ENCODE measurements at regions not wholly inside any gene's neighbourhood (a gene's known extent, or its start where the extent isn't known, plus 50 kb on each side); places are given as distances from the start of the nearest gene placed in this dataset.

- Mint-ChIP-seq H3K9me3 (no peaks in the 10 kb centered on the region), H3K36me3 (ENCODE audit: low read depth) (no peaks in the 10 kb centered on the region), H3K4me1 (peaks cover 5% of the 10 kb centered on the region), H3K27ac (no peak overlapping the region), H3K4me3 (no peak overlapping the region), H3K27me3 (ENCODE audit: insufficient read depth, low read depth, poor library complexity) (peaks cover 7% of the 10 kb centered on the region)
- Histone ChIP-seq H3K36me3 (ENCODE audit: insufficient read depth) (no peaks in the 10 kb centered on the region), H3K27me3 (ENCODE audit: insufficient read depth) (no peaks in the 10 kb centered on the region), H3K79me2 (replicated peaks; ENCODE audit: insufficient read depth) (no peaks in the 10 kb centered on the region), H3K4me2 (no peak overlapping the region), H3K27ac (ENCODE audit: low read depth) (no peak overlapping the region), H4K20me1 (replicated peaks; ENCODE audit: insufficient read depth) (no peaks in the 10 kb centered on the region), H3K9me2 (ENCODE audit: insufficient read depth) (no peaks in the 10 kb centered on the region), H3F3A (replicated peaks; ENCODE audit: low read depth) (no peaks in the 10 kb centered on the region), H3K4me3 (no peak overlapping the region), H2AFZ (no peak overlapping the region), H3K4me1 (ENCODE audit: insufficient read depth) (no peaks in the 10 kb centered on the region)
- ATAC-seq (no peak), DNase-seq (ENCODE audit: low spot score) (no peak)
- TF ChIP-seq STAT1 (IDR thresholded peaks at IDR 0.05; ENCODE audit: unreplicated experiment), result no peak
- TF ChIP-seq, protein P1, sequence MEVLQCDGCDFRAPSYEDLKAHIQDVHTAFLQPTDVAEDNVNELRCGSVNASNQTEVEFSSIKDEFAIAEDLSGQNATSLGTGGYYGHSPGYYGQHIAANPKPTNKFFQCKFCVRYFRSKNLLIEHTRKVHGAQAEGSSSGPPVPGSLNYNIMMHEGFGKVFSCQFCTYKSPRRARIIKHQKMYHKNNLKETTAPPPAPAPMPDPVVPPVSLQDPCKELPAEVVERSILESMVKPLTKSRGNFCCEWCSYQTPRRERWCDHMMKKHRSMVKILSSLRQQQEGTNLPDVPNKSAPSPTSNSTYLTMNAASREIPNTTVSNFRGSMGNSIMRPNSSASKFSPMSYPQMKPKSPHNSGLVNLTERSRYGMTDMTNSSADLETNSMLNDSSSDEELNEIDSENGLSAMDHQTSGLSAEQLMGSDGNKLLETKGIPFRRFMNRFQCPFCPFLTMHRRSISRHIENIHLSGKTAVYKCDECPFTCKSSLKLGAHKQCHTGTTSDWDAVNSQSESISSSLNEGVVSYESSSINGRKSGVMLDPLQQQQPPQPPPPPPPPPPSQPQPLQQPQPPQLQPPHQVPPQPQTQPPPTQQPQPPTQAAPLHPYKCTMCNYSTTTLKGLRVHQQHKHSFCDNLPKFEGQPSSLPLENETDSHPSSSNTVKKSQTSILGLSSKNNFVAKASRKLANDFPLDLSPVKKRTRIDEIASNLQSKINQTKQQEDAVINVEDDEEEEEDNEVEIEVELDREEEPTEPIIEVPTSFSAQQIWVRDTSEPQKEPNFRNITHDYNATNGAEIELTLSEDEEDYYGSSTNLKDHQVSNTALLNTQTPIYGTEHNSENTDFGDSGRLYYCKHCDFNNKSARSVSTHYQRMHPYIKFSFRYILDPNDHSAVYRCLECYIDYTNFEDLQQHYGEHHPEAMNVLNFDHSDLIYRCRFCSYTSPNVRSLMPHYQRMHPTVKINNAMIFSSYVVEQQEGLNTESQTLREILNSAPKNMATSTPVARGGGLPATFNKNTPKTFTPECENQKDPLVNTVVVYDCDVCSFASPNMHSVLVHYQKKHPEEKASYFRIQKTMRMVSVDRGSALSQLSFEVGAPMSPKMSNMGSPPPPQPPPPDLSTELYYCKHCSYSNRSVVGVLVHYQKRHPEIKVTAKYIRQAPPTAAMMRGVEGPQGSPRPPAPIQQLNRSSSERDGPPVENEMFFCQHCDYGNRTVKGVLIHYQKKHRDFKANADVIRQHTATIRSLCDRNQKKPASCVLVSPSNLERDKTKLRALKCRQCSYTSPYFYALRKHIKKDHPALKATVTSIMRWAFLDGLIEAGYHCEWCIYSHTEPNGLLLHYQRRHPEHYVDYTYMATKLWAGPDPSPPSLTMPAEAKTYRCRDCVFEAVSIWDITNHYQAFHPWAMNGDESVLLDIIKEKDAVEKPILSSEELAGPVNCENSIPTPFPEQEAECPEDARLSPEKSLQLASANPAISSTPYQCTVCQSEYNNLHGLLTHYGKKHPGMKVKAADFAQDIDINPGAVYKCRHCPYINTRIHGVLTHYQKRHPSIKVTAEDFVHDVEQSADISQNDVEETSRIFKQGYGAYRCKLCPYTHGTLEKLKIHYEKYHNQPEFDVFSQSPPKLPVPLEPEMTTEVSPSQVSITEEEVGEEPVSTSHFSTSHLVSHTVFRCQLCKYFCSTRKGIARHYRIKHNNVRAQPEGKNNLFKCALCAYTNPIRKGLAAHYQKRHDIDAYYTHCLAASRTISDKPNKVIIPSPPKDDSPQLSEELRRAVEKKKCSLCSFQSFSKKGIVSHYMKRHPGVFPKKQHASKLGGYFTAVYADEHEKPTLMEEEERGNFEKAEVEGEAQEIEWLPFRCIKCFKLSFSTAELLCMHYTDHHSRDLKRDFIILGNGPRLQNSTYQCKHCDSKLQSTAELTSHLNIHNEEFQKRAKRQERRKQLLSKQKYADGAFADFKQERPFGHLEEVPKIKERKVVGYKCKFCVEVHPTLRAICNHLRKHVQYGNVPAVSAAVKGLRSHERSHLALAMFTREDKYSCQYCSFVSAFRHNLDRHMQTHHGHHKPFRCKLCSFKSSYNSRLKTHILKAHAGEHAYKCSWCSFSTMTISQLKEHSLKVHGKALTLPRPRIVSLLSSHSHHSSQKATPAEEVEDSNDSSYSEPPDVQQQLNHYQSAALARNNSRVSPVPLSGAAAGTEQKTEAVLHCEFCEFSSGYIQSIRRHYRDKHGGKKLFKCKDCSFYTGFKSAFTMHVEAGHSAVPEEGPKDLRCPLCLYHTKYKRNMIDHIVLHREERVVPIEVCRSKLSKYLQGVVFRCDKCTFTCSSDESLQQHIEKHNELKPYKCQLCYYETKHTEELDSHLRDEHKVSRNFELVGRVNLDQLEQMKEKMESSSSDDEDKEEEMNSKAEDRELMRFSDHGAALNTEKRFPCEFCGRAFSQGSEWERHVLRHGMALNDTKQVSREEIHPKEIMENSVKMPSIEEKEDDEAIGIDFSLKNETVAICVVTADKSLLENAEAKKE (CRISPR knock-in tag; IDR thresholded peaks at IDR 0.05), result no peak
- TF ChIP-seq JUNB (IDR thresholded peaks at IDR 0.05; ENCODE audit: unreplicated experiment), result no peak
- no peak for TF ChIP-seq ZNF114 (CRISPR knock-in tag; IDR thresholded peaks at IDR 0.05)
- TF ChIP-seq EZH2phosphoT487 (IDR thresholded peaks at IDR 0.05; ENCODE audit: unreplicated experiment), result no peak
- TF ChIP-seq ETS1 (IDR thresholded peaks at IDR 0.05), result no peak
- no peak for TF ChIP-seq NANOG (IDR thresholded peaks at IDR 0.05; ENCODE audit: borderline replicate concordance)
- TF ChIP-seq EZH2 (IDR thresholded peaks at IDR 0.05; ENCODE audit: low read depth, unreplicated experiment), result no peak
- TF ChIP-seq, protein P2, sequence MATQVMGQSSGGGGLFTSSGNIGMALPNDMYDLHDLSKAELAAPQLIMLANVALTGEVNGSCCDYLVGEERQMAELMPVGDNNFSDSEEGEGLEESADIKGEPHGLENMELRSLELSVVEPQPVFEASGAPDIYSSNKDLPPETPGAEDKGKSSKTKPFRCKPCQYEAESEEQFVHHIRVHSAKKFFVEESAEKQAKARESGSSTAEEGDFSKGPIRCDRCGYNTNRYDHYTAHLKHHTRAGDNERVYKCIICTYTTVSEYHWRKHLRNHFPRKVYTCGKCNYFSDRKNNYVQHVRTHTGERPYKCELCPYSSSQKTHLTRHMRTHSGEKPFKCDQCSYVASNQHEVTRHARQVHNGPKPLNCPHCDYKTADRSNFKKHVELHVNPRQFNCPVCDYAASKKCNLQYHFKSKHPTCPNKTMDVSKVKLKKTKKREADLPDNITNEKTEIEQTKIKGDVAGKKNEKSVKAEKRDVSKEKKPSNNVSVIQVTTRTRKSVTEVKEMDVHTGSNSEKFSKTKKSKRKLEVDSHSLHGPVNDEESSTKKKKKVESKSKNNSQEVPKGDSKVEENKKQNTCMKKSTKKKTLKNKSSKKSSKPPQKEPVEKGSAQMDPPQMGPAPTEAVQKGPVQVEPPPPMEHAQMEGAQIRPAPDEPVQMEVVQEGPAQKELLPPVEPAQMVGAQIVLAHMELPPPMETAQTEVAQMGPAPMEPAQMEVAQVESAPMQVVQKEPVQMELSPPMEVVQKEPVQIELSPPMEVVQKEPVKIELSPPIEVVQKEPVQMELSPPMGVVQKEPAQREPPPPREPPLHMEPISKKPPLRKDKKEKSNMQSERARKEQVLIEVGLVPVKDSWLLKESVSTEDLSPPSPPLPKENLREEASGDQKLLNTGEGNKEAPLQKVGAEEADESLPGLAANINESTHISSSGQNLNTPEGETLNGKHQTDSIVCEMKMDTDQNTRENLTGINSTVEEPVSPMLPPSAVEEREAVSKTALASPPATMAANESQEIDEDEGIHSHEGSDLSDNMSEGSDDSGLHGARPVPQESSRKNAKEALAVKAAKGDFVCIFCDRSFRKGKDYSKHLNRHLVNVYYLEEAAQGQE (IDR thresholded peaks at IDR 0.05; ENCODE audit: unreplicated experiment), result no peak
- TF ChIP-seq CREB1 (CRISPR knock-in tag; IDR thresholded peaks at IDR 0.05; ENCODE audit: low read depth), result no peak
- TF ChIP-seq POLR2AphosphoS5 (IDR thresholded peaks at IDR 0.05; ENCODE audit: low read depth), result no peak
- TF ChIP-seq ZNF331 (CRISPR knock-in tag; IDR thresholded peaks at IDR 0.05; ENCODE audit: low read depth), result no peak
- TF ChIP-seq CTCF (conservative IDR thresholded peaks at IDR 0.05; ENCODE audit: low read depth in 2 of 2), result no peak
These were observed 49.9 kb downstream of the SYNE3 start for GRCh38 chr14:95466506-95466905.
